Colonic mucosa (tissue), 4 donors: ENCODE measurements at regions not wholly inside any gene's neighbourhood (a gene's known extent, or its start where the extent isn't known, plus 50 kb on each side); places are given as distances from the start of the nearest gene placed in this dataset.

ENCODE experiments used
- DNase-seq: peaks from one replicate; pipeline ENCODE4 v3.0.0-alpha.2; 2020
- H3K27ac ChIP-seq: fragments of 200-600 bp; one replicate; pipeline ENCODE4 v1.8.0; 2021
- H3K27me3 ChIP-seq: fragments of 200-600 bp; one replicate; pipeline ENCODE4 v1.8.0; 2021
- H3K36me3 ChIP-seq: fragments of 200-600 bp; one replicate; pipeline ENCODE4 v1.8.0; 2021
- H3K4me1 ChIP-seq: fragments of 200-600 bp; one replicate; pipeline ENCODE4 v1.8.0; 2021; ENCODE audit warnings: mild to moderate bottlenecking
- H3K4me3 ChIP-seq: fragments of 200-600 bp; one replicate; pipeline ENCODE4 v1.8.0; 2021
- H3K9ac ChIP-seq, 2 donors: one replicate each; pipeline ENCODE4 v1.7.0; 2013; ENCODE audit warnings: control low read depth in 2 of 2, low read depth in 2 of 2, low read length in 2 of 2
- H3K9me3 ChIP-seq: fragments of 200-600 bp; one replicate; pipeline ENCODE4 v1.8.0; 2021
- CTCF ChIP-seq: fragments of 200-600 bp; IDR thresholded peaks from one replicate; pipeline ENCODE4 v1.8.0; 2022; ENCODE audit warnings: antibody characterized with exemption, mild to moderate bottlenecking
- intact Hi-C: fragments of 100-400 bp; cut with DNase I; formaldehyde crosslinking; loops from one replicate; pipeline ENCODE4 v1.14.1; 2022
- donor health status: healthy.
- donor health status: DM: no; HTN: no; CAD: no.
- donor health status: DM: no; HTN: no; CAD: no.

GRCh38 chr21:16768096-16768495, 744.7 kb upstream of the CXADR start:
- H3K9me3 ChIP-seq = no peaks in the 10 kb centered on the region
- no peak overlapping the region for H3K4me3 ChIP-seq
- no peaks in the 10 kb centered on the region for H3K36me3 ChIP-seq
- no peak overlapping the region for H3K27ac ChIP-seq
- H3K4me1 ChIP-seq = no peaks in the 10 kb centered on the region
- no peaks in the 10 kb centered on the region for H3K27me3 ChIP-seq
- no peak overlapping the region for H3K9ac ChIP-seq
- no peak for DNase-seq
- TF ChIP-seq CTCF = no peak
- intact Hi-C loops = no loop called here

GRCh38 chr21:16770266-16770665, 742.6 kb upstream of the CXADR start:
- no peak for DNase-seq
- TF ChIP-seq CTCF = no peak
- no peak overlapping the region for H3K4me3 ChIP-seq
- no peaks in the 10 kb centered on the region for H3K4me1 ChIP-seq
- no peak overlapping the region for H3K27ac ChIP-seq
- no peaks in the 10 kb centered on the region for H3K36me3 ChIP-seq
- intact Hi-C loops = no loop called here
- no peaks in the 10 kb centered on the region for H3K27me3 ChIP-seq
- no peak overlapping the region for H3K9ac ChIP-seq
- no peaks in the 10 kb centered on the region for H3K9me3 ChIP-seq

- H3K9me3 ChIP-seq = no peaks in the 10 kb centered on the region
- no peak overlapping the region for H3K9ac ChIP-seq
- no peak for TF ChIP-seq CTCF
- no peaks in the 10 kb centered on the region for H3K27me3 ChIP-seq
- DNase-seq = no peak
- H3K36me3 ChIP-seq = no peaks in the 10 kb centered on the region
- no peak overlapping the region for H3K4me3 ChIP-seq
- no peaks in the 10 kb centered on the region for H3K4me1 ChIP-seq
- intact Hi-C loops = no loop called here
- H3K27ac ChIP-seq = no peak overlapping the region
Measured at GRCh38 chr21:16773206-16773605, 739.6 kb upstream of the CXADR start.

GRCh38 chr21:16775076-16775475, 737.8 kb upstream of the CXADR start:
- Histone ChIP-seq H3K9me3 (no peaks in the 10 kb centered on the region), H3K4me1 (no peaks in the 10 kb centered on the region), H3K36me3 (no peaks in the 10 kb centered on the region), H3K27ac (no peak overlapping the region), H3K9ac (no peak overlapping the region), H3K4me3 (no peak overlapping the region), H3K27me3 (no peaks in the 10 kb centered on the region)
- TF ChIP-seq CTCF = no peak
- no peak for DNase-seq
- intact Hi-C loops = no loop called here

GRCh38 chr21:16777041-16777720, 735.7 kb upstream of the CXADR start:
- H3K4me1 ChIP-seq = no peaks in the 10 kb centered on the region
- intact Hi-C loops = no loop called here
- H3K36me3 ChIP-seq = no peaks in the 10 kb centered on the region
- TF ChIP-seq CTCF = no peak
- no peaks in the 10 kb centered on the region for H3K27me3 ChIP-seq
- no peak overlapping the region for H3K4me3 ChIP-seq
- H3K9ac ChIP-seq = no peak overlapping the region
- no peak overlapping the region for H3K27ac ChIP-seq
- no peaks in the 10 kb centered on the region for H3K9me3 ChIP-seq
- no peak for DNase-seq
